Panc1 (cell line): ENCODE measurements at regions not wholly inside any gene's neighbourhood (a gene's known extent, or its start where the extent isn't known, plus 50 kb on each side); places are given as distances from the start of the nearest gene placed in this dataset.

ENCODE experiments used
- ATAC-seq: fragments of 200-7000 bp; cut with Tn5 transposase; 2 replicates; pipeline ENCODE4 v1.9.1; 2020; ENCODE audit warnings: mild to moderate bottlenecking, moderate library complexity
- BruUV-seq: library from RNA; stranded (reverse); fragments of 400-500 nt; replicated peaks from 2 replicates; lab custom pipeline; 2021; lab: Mats Ljungman, UMichigan
- CTCF ChIA-PET: fragments of 300-600 bp; sonication (Branson Sonifier 250); formaldehyde crosslinking; loops from one replicate; lab custom pipeline; 2022; ENCODE audit warnings: antibody characterized with exemption; lab: Charles Lee
- POLR2A ChIA-PET: fragments of 300-600 bp; sonication (Branson Sonifier 250); formaldehyde crosslinking; loops from one replicate; lab custom pipeline; 2022; ENCODE audit warnings: antibody characterized with exemption; lab: Charles Lee
- DNase-seq: peaks from one replicate; pipeline ENCODE4 v3.0.0-alpha.2; 2010; ENCODE audit warnings: low read depth, low spot score
- H3K27ac ChIP-seq: 2 replicates; pipeline ENCODE4 v1.5.1; 2011; ENCODE audit warnings: mild to moderate bottlenecking, low read length, inconsistent platforms
- H3K27me3 ChIP-seq: fragments of 200-500 bp; sonication (Bioruptor generic); 2 replicates; pipeline ENCODE4 v1.6.0; 2014; ENCODE audit warnings: low read length, inconsistent platforms; ENCODE audit not compliant: control insufficient read depth, insufficient read depth
- H3K36me3 ChIP-seq: fragments of 200-500 bp; sonication (Bioruptor generic); 2 replicates; pipeline ENCODE4 v1.5.1; 2014; ENCODE audit warnings: inconsistent platforms, mild to moderate bottlenecking, low read length, moderate library complexity; ENCODE audit not compliant: control insufficient read depth, insufficient read depth
- H3K4me1 ChIP-seq: 2 replicates; pipeline ENCODE4 v1.5.1; 2011; ENCODE audit warnings: inconsistent platforms, mild to moderate bottlenecking, low read length, moderate library complexity; ENCODE audit not compliant: control insufficient read depth, insufficient read depth
- H3K4me3 ChIP-seq, 2 experiments: 2 replicates each; pipeline ENCODE4 v1.5.1; 2011 to 2012; ENCODE audit warnings: low read depth in 2 of 2, low read length in 2 of 2, mild to moderate bottlenecking in 2 of 2, inconsistent platforms in 1 of 2, moderate library complexity in 1 of 2
- H3K9me3 ChIP-seq: fragments of 200-500 bp; sonication (Bioruptor generic); 2 replicates; pipeline ENCODE4 v1.5.1; 2014; ENCODE audit warnings: low read depth, mild to moderate bottlenecking, inconsistent platforms, low read length, moderate library complexity; ENCODE audit not compliant: control insufficient read depth, insufficient read depth
- CTCF ChIP-seq: fragments of 450-650 bp; IDR thresholded peaks from 2 replicates; pipeline ENCODE4 v1.5.1; 2017; ENCODE audit warnings: mild to moderate bottlenecking
- POLR2AphosphoS5 ChIP-seq: IDR thresholded peaks from 2 replicates; pipeline ENCODE4 v1.6.1; 2012; ENCODE audit warnings: mild to moderate bottlenecking, low read depth, low read length, moderate library complexity
- REST ChIP-seq, 2 experiments: IDR thresholded peaks; 2 replicates each; pipeline ENCODE4 v1.6.1; 2011 to 2012; ENCODE audit warnings: low read depth in 2 of 2, control low read depth in 1 of 2, low read length in 1 of 2, mild to moderate bottlenecking in 1 of 2, moderate library complexity in 1 of 2; ENCODE audit not compliant: insufficient read depth in 1 of 2
- SIN3A ChIP-seq: IDR thresholded peaks from 2 replicates; pipeline ENCODE4 v1.6.1; 2012; ENCODE audit warnings: low read depth, mild to moderate bottlenecking, low read length, moderate library complexity, borderline replicate concordance; ENCODE audit not compliant: insufficient read depth
- TCF7L2 ChIP-seq: IDR thresholded peaks from 2 replicates; pipeline ENCODE4 v1.6.1; 2011; ENCODE audit warnings: mild to moderate bottlenecking, low read depth, low read length, inconsistent platforms
- in situ Hi-C: cut with HindIII; loops from 2 replicates; pipeline ENCODE4 v1.10.0; 2016; ENCODE audit warnings: low sequenced_read_pairs, low pct_unique_long_range_greater_than_20kb
- intact Hi-C: fragments of 100-400 bp; cut with micrococcal nuclease; formaldehyde crosslinking; loops from one replicate; pipeline ENCODE4 v1.10.0; 2022; ENCODE audit not compliant: unreplicated experiment

GRCh38 chrX:20988804-20989203, 385.4 kb upstream of the CNKSR2 start:
- Histone ChIP-seq H3K9me3 (no peaks in the 10 kb centered on the region), H3K4me3 (no peak overlapping the region), H3K27ac (no peak overlapping the region), H3K4me1 (no peaks in the 10 kb centered on the region), H3K36me3 (no peaks in the 10 kb centered on the region), H3K27me3 (no peaks in the 10 kb centered on the region)
- TF ChIP-seq TCF7L2, result no peak
- TF ChIP-seq POLR2AphosphoS5, result no peak
- no peak for TF ChIP-seq REST (IDR thresholded peaks at IDR 0.05; ENCODE audit: insufficient read depth in 1 of 2, low read depth in 2 of 2, low read length in 1 of 2)
- no peak for TF ChIP-seq SIN3A
- TF ChIP-seq CTCF, result no peak
- ATAC-seq (no peak), DNase-seq (no peak)
- ChIA-PET CTCF (no interaction called here), POLR2A (no interaction called here)
- intact Hi-C loops, result no loop called here
- in situ Hi-C loops, result no loop called here
- BruUV-seq, result no TSS peak

GRCh38 chrX:20988118-20988517, 386.1 kb upstream of the CNKSR2 start:
- ATAC-seq, result no peak
- in situ Hi-C loops (no loop called here), intact Hi-C loops (no loop called here)
- no peaks in the 10 kb centered on the region for H3K36me3 ChIP-seq
- H3K27me3 ChIP-seq, result no peaks in the 10 kb centered on the region
- no peaks in the 10 kb centered on the region for H3K4me1 ChIP-seq
- no peak overlapping the region for H3K4me3 ChIP-seq
- H3K27ac ChIP-seq, result no peak overlapping the region
- no peaks in the 10 kb centered on the region for H3K9me3 ChIP-seq
- ChIA-PET CTCF (no interaction called here), POLR2A (no interaction called here)
- TF ChIP-seq REST (IDR thresholded peaks at IDR 0.05; ENCODE audit: insufficient read depth in 1 of 2, low read depth in 2 of 2, low read length in 1 of 2) (no peak), SIN3A (no peak), CTCF (no peak), POLR2AphosphoS5 (no peak), TCF7L2 (no peak)
- no peak for DNase-seq
- BruUV-seq, result no TSS peak
